ENCODE measurements at regions not wholly inside any gene's neighbourhood (a gene's known extent, or its start where the extent isn't known, plus 50 kb on each side); places are given as distances from the start of the nearest gene placed in this dataset.

- no peak for TF ChIP-seq CTCF (IDR thresholded peaks at IDR 0.05; ENCODE audit: poor library complexity)
- TF ChIP-seq EZH2 (IDR thresholded peaks at IDR 0.05; ENCODE audit: borderline replicate concordance), result no peak
- no peak overlapping the region for H3K27ac ChIP-seq
- DNase-seq (ENCODE audit: low spot score), result no peak
- H3K36me3 ChIP-seq (replicated peaks; ENCODE audit: insufficient read depth, low read depth), result no peaks in the 10 kb centered on the region
- no peak overlapping the region for H2AFZ ChIP-seq
- WGBS (ENCODE audit: low lambda C conversion rate, missing lambda C conversion rate), result 70% methylated on average over 3 of the region's 3 CpGs
- peaks cover 11% of the 10 kb centered on the region for H3K4me1 ChIP-seq (ENCODE audit: insufficient read depth)
- no peak overlapping the region for H3K4me3 ChIP-seq
- no peaks in the 10 kb centered on the region for H3K27me3 ChIP-seq
- H3K9me3 ChIP-seq (ENCODE audit: low read depth), result peaks cover 8% of the 10 kb centered on the region
- H4K20me1 ChIP-seq (ENCODE audit: insufficient read depth, poor library complexity, severe bottlenecking), result no peaks in the 10 kb centered on the region
- no peaks in the 10 kb centered on the region for H3K9me2 ChIP-seq (replicated peaks; ENCODE audit: insufficient read depth)
- no peak overlapping the region for H3K4me2 ChIP-seq
- H3K79me2 ChIP-seq, result no peaks in the 10 kb centered on the region
Measured at GRCh38 chr10:121316432-121316831, 281.8 kb downstream of the FGFR2 start.

GRCh38 chr10:121317374-121317773, 280.9 kb downstream of the FGFR2 start:
- Histone ChIP-seq H3K27me3 (no peaks in the 10 kb centered on the region), H2AFZ (no peak overlapping the region), H3K9me2 (replicated peaks; ENCODE audit: insufficient read depth) (no peaks in the 10 kb centered on the region), H3K4me1 (ENCODE audit: insufficient read depth) (peaks cover 11% of the 10 kb centered on the region), H3K79me2 (no peaks in the 10 kb centered on the region), H3K27ac (no peak overlapping the region), H3K9me3 (ENCODE audit: low read depth) (peaks cover 8% of the 10 kb centered on the region), H3K36me3 (replicated peaks; ENCODE audit: insufficient read depth, low read depth) (no peaks in the 10 kb centered on the region), H4K20me1 (ENCODE audit: insufficient read depth, poor library complexity, severe bottlenecking) (no peaks in the 10 kb centered on the region), H3K4me3 (no peak overlapping the region), H3K4me2 (no peak overlapping the region)
- TF ChIP-seq EZH2 (IDR thresholded peaks at IDR 0.05; ENCODE audit: borderline replicate concordance) (no peak), CTCF (IDR thresholded peaks at IDR 0.05; ENCODE audit: poor library complexity) (no peak), EZH2phosphoT487 (IDR thresholded peaks at IDR 0.05; ENCODE audit: low read depth, severe bottlenecking, unreplicated experiment) (no peak)
- 100% methylated on average over 1 of the region's 1 CpG for WGBS (ENCODE audit: low lambda C conversion rate, missing lambda C conversion rate)
- no peak for DNase-seq (ENCODE audit: low spot score)

GRCh38 chr10:121322046-121322445, 276.2 kb downstream of the FGFR2 start:
- Histone ChIP-seq H4K20me1 (ENCODE audit: insufficient read depth, poor library complexity, severe bottlenecking) (no peaks in the 10 kb centered on the region), H3K4me3 (no peak overlapping the region), H3K27me3 (no peaks in the 10 kb centered on the region), H3K9me3 (ENCODE audit: low read depth) (peaks cover 8% of the 10 kb centered on the region), H3K27ac (no peak overlapping the region), H3K36me3 (replicated peaks; ENCODE audit: insufficient read depth, low read depth) (no peaks in the 10 kb centered on the region), H3K4me2 (no peak overlapping the region), H3K4me1 (ENCODE audit: insufficient read depth) (peaks cover 5% of the 10 kb centered on the region), H2AFZ (no peak overlapping the region), H3K79me2 (no peaks in the 10 kb centered on the region), H3K9me2 (replicated peaks; ENCODE audit: insufficient read depth) (no peaks in the 10 kb centered on the region)
- 30% methylated on average over 1 of the region's 1 CpG for WGBS (ENCODE audit: low lambda C conversion rate, missing lambda C conversion rate)
- TF ChIP-seq EZH2 (IDR thresholded peaks at IDR 0.05; ENCODE audit: borderline replicate concordance) (no peak), CTCF (IDR thresholded peaks at IDR 0.05; ENCODE audit: poor library complexity) (no peak), EZH2phosphoT487 (IDR thresholded peaks at IDR 0.05; ENCODE audit: low read depth, severe bottlenecking, unreplicated experiment) (no peak)
- DNase-seq (ENCODE audit: low spot score), result no peak

GRCh38 chr10:121322776-121323175, 275.5 kb downstream of the FGFR2 start:
- Histone ChIP-seq H4K20me1 (ENCODE audit: insufficient read depth, poor library complexity, severe bottlenecking) (no peaks in the 10 kb centered on the region), H3K27ac (no peak overlapping the region), H3K4me3 (no peak overlapping the region), H3K36me3 (replicated peaks; ENCODE audit: insufficient read depth, low read depth) (no peaks in the 10 kb centered on the region), H3K79me2 (no peaks in the 10 kb centered on the region), H2AFZ (no peak overlapping the region), H3K9me2 (replicated peaks; ENCODE audit: insufficient read depth) (no peaks in the 10 kb centered on the region), H3K27me3 (no peaks in the 10 kb centered on the region), H3K9me3 (ENCODE audit: low read depth) (peaks cover 8% of the 10 kb centered on the region), H3K4me1 (ENCODE audit: insufficient read depth) (peaks cover 5% of the 10 kb centered on the region), H3K4me2 (no peak overlapping the region)
- WGBS (ENCODE audit: low lambda C conversion rate, missing lambda C conversion rate), result 100% methylated on average over 1 of the region's 1 CpG
- no peak for DNase-seq (ENCODE audit: low spot score)
- no peak for TF ChIP-seq CTCF (IDR thresholded peaks at IDR 0.05; ENCODE audit: poor library complexity)
- no peak for TF ChIP-seq EZH2phosphoT487 (IDR thresholded peaks at IDR 0.05; ENCODE audit: low read depth, severe bottlenecking, unreplicated experiment)
- no peak for TF ChIP-seq EZH2 (IDR thresholded peaks at IDR 0.05; ENCODE audit: borderline replicate concordance)
